ENCODE measurements at regions not wholly inside any gene's neighbourhood (a gene's known extent, or its start where the extent isn't known, plus 50 kb on each side); places are given as distances from the start of the nearest gene placed in this dataset.

- POLR2A ChIA-PET: no interaction called here
- CTCF ChIA-PET: no interaction called here
- no peaks in the 10 kb centered on the region for H3K36me3 ChIP-seq (ENCODE audit: control insufficient read depth, insufficient read depth, low read length)
- TF ChIP-seq SIN3A (IDR thresholded peaks at IDR 0.05; ENCODE audit: borderline replicate concordance, insufficient read depth, low read depth, low read length): no peak
- TF ChIP-seq REST (IDR thresholded peaks at IDR 0.05; ENCODE audit: insufficient read depth in 1 of 2, low read depth in 2 of 2, low read length in 1 of 2): no peak
- TF ChIP-seq POLR2AphosphoS5 (IDR thresholded peaks at IDR 0.05; ENCODE audit: low read depth, low read length): no peak
- TF ChIP-seq TCF7L2 (IDR thresholded peaks at IDR 0.05; ENCODE audit: low read depth, low read length): no peak
- no peak for TF ChIP-seq CTCF (IDR thresholded peaks at IDR 0.05)
- intact Hi-C loops (cut with micrococcal nuclease; ENCODE audit: unreplicated experiment): no loop called here
- no peaks in the 10 kb centered on the region for H3K4me1 ChIP-seq (ENCODE audit: control insufficient read depth, insufficient read depth, low read length)
- H3K4me3 ChIP-seq (ENCODE audit: low read depth in 2 of 2, low read length in 2 of 2): no peak overlapping the region
- no peaks in the 10 kb centered on the region for H3K27me3 ChIP-seq (ENCODE audit: control insufficient read depth, insufficient read depth, low read length)
- ATAC-seq (no peak), DNase-seq (ENCODE audit: low read depth, low spot score) (no peak)
- H3K9me3 ChIP-seq (ENCODE audit: control insufficient read depth, insufficient read depth, low read depth, low read length): no peaks in the 10 kb centered on the region
- in situ Hi-C loops (cut with HindIII; ENCODE audit: low pct_unique_long_range_greater_than_20kb, low sequenced_read_pairs): no loop called here
- no TSS peak for BruUV-seq (replicated peaks)
- no peak overlapping the region for H3K27ac ChIP-seq (ENCODE audit: low read length)
These were observed 582.2 kb downstream of the CETN3 start for GRCh38 chr5:89827359-89827758.

DNA sequence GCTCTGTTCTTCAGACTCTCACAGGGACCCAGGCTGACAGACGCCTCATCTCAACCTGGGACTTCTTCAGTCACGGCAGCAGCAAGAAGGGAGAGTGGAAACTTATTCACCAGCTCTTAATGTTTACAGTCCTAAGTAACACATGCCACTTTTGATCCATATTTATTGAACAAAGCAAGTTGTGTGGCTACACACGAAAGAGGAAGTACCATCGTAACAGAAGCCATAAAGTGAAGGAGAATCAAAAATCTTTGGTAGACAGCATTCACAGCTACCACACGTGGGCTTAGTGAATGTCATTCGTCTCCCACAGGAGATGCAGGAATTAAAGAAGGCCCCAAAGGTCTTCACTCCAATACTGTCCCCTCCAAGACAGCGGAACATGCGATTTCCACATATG is 582.6 kb downstream of the CETN3 start:
- no peaks in the 10 kb centered on the region for H3K9me3 ChIP-seq (ENCODE audit: control insufficient read depth, insufficient read depth, low read depth, low read length)
- H3K4me3 ChIP-seq (ENCODE audit: low read depth in 2 of 2, low read length in 2 of 2): no peak overlapping the region
- no TSS peak for BruUV-seq (replicated peaks)
- no peaks in the 10 kb centered on the region for H3K27me3 ChIP-seq (ENCODE audit: control insufficient read depth, insufficient read depth, low read length)
- ChIA-PET CTCF (no interaction called here), POLR2A (no interaction called here)
- H3K4me1 ChIP-seq (ENCODE audit: control insufficient read depth, insufficient read depth, low read length): no peaks in the 10 kb centered on the region
- in situ Hi-C loops (cut with HindIII; ENCODE audit: low pct_unique_long_range_greater_than_20kb, low sequenced_read_pairs): no loop called here
- intact Hi-C loops (cut with micrococcal nuclease; ENCODE audit: unreplicated experiment): no loop called here
- TF ChIP-seq REST (IDR thresholded peaks at IDR 0.05; ENCODE audit: insufficient read depth in 1 of 2, low read depth in 2 of 2, low read length in 1 of 2): no peak
- TF ChIP-seq CTCF (IDR thresholded peaks at IDR 0.05): no peak
- no peak for TF ChIP-seq SIN3A (IDR thresholded peaks at IDR 0.05; ENCODE audit: borderline replicate concordance, insufficient read depth, low read depth, low read length)
- TF ChIP-seq POLR2AphosphoS5 (IDR thresholded peaks at IDR 0.05; ENCODE audit: low read depth, low read length): no peak
- no peak for TF ChIP-seq TCF7L2 (IDR thresholded peaks at IDR 0.05; ENCODE audit: low read depth, low read length)
- ATAC-seq: no peak
- no peak overlapping the region for H3K27ac ChIP-seq (ENCODE audit: low read length)
- DNase-seq (ENCODE audit: low read depth, low spot score): no peak
- H3K36me3 ChIP-seq (ENCODE audit: control insufficient read depth, insufficient read depth, low read length): no peaks in the 10 kb centered on the region
